IMR-90 (cell line): ENCODE measurements at regions not wholly inside any gene's neighbourhood (a gene's known extent, or its start where the extent isn't known, plus 50 kb on each side); places are given as distances from the start of the nearest gene placed in this dataset.

Experiments used
- ATAC-seq: fragments of 200-7000 bp; cut with Tn5 transposase; 2 replicates; pipeline ENCODE4 v1.9.1; 2020; ENCODE audit warnings: low read depth, mild to moderate bottlenecking, moderate library complexity
- BruUV-seq: library from RNA; stranded (reverse); fragments of 400-500 nt; replicated peaks from 2 replicates; lab custom pipeline; 2021; lab: Mats Ljungman, UMichigan
- CTCF ChIA-PET: fragments of 300-600 bp; formaldehyde crosslinking; extraction: SDS; loops from one replicate; lab custom pipeline; 2021; ENCODE audit warnings: antibody characterized with exemption; lab: Yijun Ruan, JAX
- POLR2A ChIA-PET: fragments of 300-600 bp; sonication (Branson Sonifier 250); formaldehyde crosslinking; loops from one replicate; lab custom pipeline; 2022; ENCODE audit warnings: antibody characterized with exemption; ENCODE audit not compliant: unreplicated experiment; lab: Charles Lee
- DNase-seq: peaks from one replicate; pipeline ENCODE4 v3.0.0; 2013
- H2AFZ ChIP-seq: replicated peaks from 2 replicates; pipeline ENCODE3; 2013; ENCODE audit warnings: low read length, mild to moderate bottlenecking; ENCODE audit not compliant: poor library complexity
- H2AK5ac ChIP-seq: 2 replicates; pipeline ENCODE4 v1.6.1; 2013; ENCODE audit warnings: low read depth, low read length, inconsistent platforms
- H2AK9ac ChIP-seq: replicated peaks from 2 replicates; pipeline ENCODE3; 2013; ENCODE audit warnings: mild to moderate bottlenecking, low read depth, low read length, moderate library complexity; ENCODE audit not compliant: poor library complexity
- H2BK120ac ChIP-seq: 2 replicates; pipeline ENCODE4 v1.6.1; 2013; ENCODE audit warnings: low read depth, low read length, inconsistent platforms
- H2BK15ac ChIP-seq: 3 replicates; pipeline ENCODE4 v1.6.1; 2013; ENCODE audit warnings: low read depth, low read length, inconsistent platforms
- H2BK20ac ChIP-seq: 2 replicates; pipeline ENCODE4 v1.6.1; 2013; ENCODE audit warnings: low read depth, mild to moderate bottlenecking, inconsistent platforms, low read length, moderate library complexity
- H2BK5ac ChIP-seq: 2 replicates; pipeline ENCODE4 v1.6.1; 2013; ENCODE audit warnings: mild to moderate bottlenecking, low read depth, low read length, inconsistent platforms; ENCODE audit not compliant: poor library complexity, severe bottlenecking
- H3K14ac ChIP-seq: replicated peaks from 2 replicates; pipeline ENCODE4 v1.6.1; 2013; ENCODE audit warnings: low read depth, low read length, inconsistent platforms
- H3K18ac ChIP-seq: 2 replicates; pipeline ENCODE4 v1.6.1; 2013; ENCODE audit warnings: low read depth, low read length, control low read depth
- H3K23ac ChIP-seq: 2 replicates; pipeline ENCODE4 v1.6.1; 2013; ENCODE audit warnings: low read depth, low read length, inconsistent platforms
- H3K27ac ChIP-seq: 2 replicates; pipeline ENCODE4 v1.5.1; 2013; ENCODE audit warnings: mild to moderate bottlenecking, control low read depth, low read length; ENCODE audit not compliant: insufficient read depth
- H3K27me3 ChIP-seq: 2 replicates; pipeline ENCODE4 v1.6.1; 2013; ENCODE audit warnings: low read length; ENCODE audit not compliant: control insufficient read depth, insufficient read depth
- H3K36me3 ChIP-seq: 2 replicates; pipeline ENCODE4 v1.6.1; 2013; ENCODE audit warnings: low read length, mixed read lengths; ENCODE audit not compliant: control insufficient read depth, insufficient read depth
- H3K4ac ChIP-seq: 2 replicates; pipeline ENCODE4 v1.6.1; 2013; ENCODE audit warnings: low read depth, low read length, inconsistent platforms
- H3K4me1 ChIP-seq: 2 replicates; pipeline ENCODE4 v1.6.1; 2013; ENCODE audit warnings: low read length, mixed read lengths; ENCODE audit not compliant: control insufficient read depth, insufficient read depth
- H3K4me2 ChIP-seq: 2 replicates; pipeline ENCODE4 v1.6.1; 2013; ENCODE audit warnings: low read depth, mild to moderate bottlenecking, control low read depth, low read length, moderate library complexity
- H3K4me3 ChIP-seq: 2 replicates; pipeline ENCODE4 v1.5.1; 2013; ENCODE audit warnings: low read depth, mild to moderate bottlenecking, control low read depth, low read length, moderate library complexity; ENCODE audit not compliant: insufficient read depth
- H3K56ac ChIP-seq: 2 replicates; pipeline ENCODE4 v1.6.1; 2013; ENCODE audit warnings: low read length, inconsistent platforms; ENCODE audit not compliant: insufficient read depth; ENCODE audit errors: extremely low read depth
- H3K79me1 ChIP-seq, 2 experiments: 2 replicates each; pipeline ENCODE4 v1.6.1; 2013; ENCODE audit warnings: low read length in 2 of 2, inconsistent platforms in 1 of 2, low read depth in 1 of 2
- H3K9ac ChIP-seq: 2 replicates; pipeline ENCODE4 v1.6.1; 2013; ENCODE audit warnings: low read depth, low read length, control low read depth
- H3K9me1 ChIP-seq: 2 replicates; pipeline ENCODE4 v1.6.1; 2013; ENCODE audit warnings: low read length, inconsistent platforms; ENCODE audit not compliant: insufficient read depth
- H3K9me3 ChIP-seq: 2 replicates; pipeline ENCODE4 v1.6.1; 2013; ENCODE audit warnings: low read length; ENCODE audit not compliant: control insufficient read depth, insufficient read depth
- H4K20me1 ChIP-seq: 2 replicates; pipeline ENCODE4 v1.6.1; 2013; ENCODE audit warnings: low read length, inconsistent platforms; ENCODE audit not compliant: insufficient read depth
- H4K5ac ChIP-seq: 2 replicates; pipeline ENCODE4 v1.6.1; 2013; ENCODE audit warnings: mild to moderate bottlenecking, low read depth, low read length, control low read depth
- H4K8ac ChIP-seq, 2 experiments: 2 replicates each; pipeline ENCODE4 v1.6.1; 2013; ENCODE audit warnings: low read depth in 2 of 2, low read length in 2 of 2, control low read depth in 1 of 2, inconsistent platforms in 1 of 2
- H4K91ac ChIP-seq: 2 replicates; pipeline ENCODE4 v1.6.1; 2013; ENCODE audit warnings: low read depth, low read length, inconsistent platforms; ENCODE audit not compliant: insufficient read depth
- BHLHE40 ChIP-seq: fragments of 150-350 bp; IDR thresholded peaks from 2 replicates; pipeline ENCODE4 v1.6.1; 2016; ENCODE audit warnings: mild to moderate bottlenecking, low read depth, low read length
- CEBPB ChIP-seq: IDR thresholded peaks from 2 replicates; pipeline ENCODE4 v1.6.1; 2012; ENCODE audit warnings: low read depth, low read length, improper control_type of control experiment
- CHD1 ChIP-seq: IDR thresholded peaks from 2 replicates; pipeline ENCODE4 v1.6.1; 2012; ENCODE audit warnings: low read depth, low read length, improper control_type of control experiment
- FOS ChIP-seq: fragments of 150-350 bp; IDR thresholded peaks from 2 replicates; pipeline ENCODE4 v1.6.1; 2016; ENCODE audit warnings: low read depth, low read length
- MAFK ChIP-seq: IDR thresholded peaks from 2 replicates; pipeline ENCODE4 v1.6.1; 2012; ENCODE audit warnings: low read depth, low read length, improper control_type of control experiment
- MAZ ChIP-seq: IDR thresholded peaks from 2 replicates; pipeline ENCODE4 v1.6.1; 2012; ENCODE audit warnings: low read depth, mild to moderate bottlenecking, low read length, improper control_type of control experiment, moderate library complexity, borderline replicate concordance
- MXI1 ChIP-seq: IDR thresholded peaks from 2 replicates; pipeline ENCODE4 v1.6.1; 2012; ENCODE audit warnings: low read depth, mild to moderate bottlenecking, low read length, moderate library complexity, borderline replicate concordance
- NFE2L2 ChIP-seq: fragments of 150-350 bp; IDR thresholded peaks from 2 replicates; pipeline ENCODE4 v1.6.1; 2016; ENCODE audit warnings: low read depth, mild to moderate bottlenecking, low read length
- RCOR1 ChIP-seq: IDR thresholded peaks from 2 replicates; pipeline ENCODE4 v1.6.1; 2012; ENCODE audit warnings: mild to moderate bottlenecking, low read length, improper control_type of control experiment; ENCODE audit not compliant: insufficient replicate concordance
- WGBS, 2 experiments: methylation state at CpG; one replicate each; pipeline versions ENCODE4 v1.1.5 to v1.1.7; 2013; ENCODE audit warnings: missing lambda C conversion rate in 2 of 2; ENCODE audit not compliant: insufficient read length in 1 of 2; ENCODE audit errors: extremely low coverage in 2 of 2; 5-methylcytosine and 5-hydroxymethylcytosine counted together
- dilution Hi-C: fragments of 300-500 bp; cut with HindIII; formaldehyde crosslinking; loops from one replicate; pipeline ENCODE4 v1.14.3; 2018; ENCODE audit warnings: low sequenced_read_pairs; ENCODE audit not compliant: unreplicated experiment
- in situ Hi-C: fragments of 300-500 bp; cut with MboI; formaldehyde crosslinking; loops from 3 replicates; pipeline ENCODE4 v1.14.3; 2019; ENCODE audit warnings: low sequenced_read_pairs, inconsistent platforms, mixed read lengths
- intact Hi-C: fragments of 100-400 bp; cut with micrococcal nuclease; formaldehyde crosslinking; loops from 2 replicates; pipeline ENCODE4 v1.10.0; 2022
- TF ChIP-seq, protein P1 (sequence below): fragments of 150-350 bp; IDR thresholded peaks from 2 replicates; pipeline ENCODE4 v1.6.1; 2016; ENCODE audit warnings: low read depth, mild to moderate bottlenecking, low read length, moderate library complexity, borderline replicate concordance
- TF ChIP-seq, protein P2 (sequence below): conservative IDR thresholded peaks from 2 replicates; pipeline ENCODE4 v1.5.1; 2012; ENCODE audit warnings: mild to moderate bottlenecking, low read depth, low read length, improper control_type of control experiment

DNA sequence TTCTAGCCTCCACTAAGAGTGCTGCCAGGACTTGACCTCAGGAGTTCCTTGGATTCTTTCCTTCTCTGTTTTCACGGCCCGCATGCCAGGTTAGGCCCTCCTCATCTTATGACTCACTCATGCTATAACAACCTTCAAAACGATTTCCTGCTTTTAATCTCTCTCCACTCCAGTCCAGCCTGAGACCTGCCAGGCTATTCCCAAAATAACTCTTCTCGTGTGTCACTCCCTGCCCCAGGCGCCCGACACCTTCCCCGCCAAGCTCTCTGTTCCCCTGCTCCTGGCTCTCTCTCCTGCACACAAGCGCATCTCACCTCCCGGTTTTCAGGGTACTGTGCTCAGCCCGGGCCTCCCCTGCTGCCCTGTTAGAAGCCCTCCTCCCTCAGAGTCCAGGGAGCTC is 64.1 kb upstream of the RPS6KA2 start:
- no peak overlapping the region for H3K14ac ChIP-seq
- H3K9ac ChIP-seq: no peak overlapping the region
- intact Hi-C loops: no loop called here
- H4K91ac ChIP-seq: no peak overlapping the region
- H4K5ac ChIP-seq: no peak overlapping the region
- no peaks in the 10 kb centered on the region for H3K9me1 ChIP-seq
- POLR2A ChIA-PET: no interaction called here
- TF ChIP-seq NFE2L2 (no peak), RCOR1 (no peak), CHD1 (no peak), MXI1 (no peak), FOS (no peak), BHLHE40 (no peak), CEBPB (no peak), MAZ (no peak), MAFK (no peak)
- TF ChIP-seq, protein P1, sequence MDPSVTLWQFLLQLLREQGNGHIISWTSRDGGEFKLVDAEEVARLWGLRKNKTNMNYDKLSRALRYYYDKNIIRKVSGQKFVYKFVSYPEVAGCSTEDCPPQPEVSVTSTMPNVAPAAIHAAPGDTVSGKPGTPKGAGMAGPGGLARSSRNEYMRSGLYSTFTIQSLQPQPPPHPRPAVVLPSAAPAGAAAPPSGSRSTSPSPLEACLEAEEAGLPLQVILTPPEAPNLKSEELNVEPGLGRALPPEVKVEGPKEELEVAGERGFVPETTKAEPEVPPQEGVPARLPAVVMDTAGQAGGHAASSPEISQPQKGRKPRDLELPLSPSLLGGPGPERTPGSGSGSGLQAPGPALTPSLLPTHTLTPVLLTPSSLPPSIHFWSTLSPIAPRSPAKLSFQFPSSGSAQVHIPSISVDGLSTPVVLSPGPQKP: no peak
- TF ChIP-seq, protein P2, sequence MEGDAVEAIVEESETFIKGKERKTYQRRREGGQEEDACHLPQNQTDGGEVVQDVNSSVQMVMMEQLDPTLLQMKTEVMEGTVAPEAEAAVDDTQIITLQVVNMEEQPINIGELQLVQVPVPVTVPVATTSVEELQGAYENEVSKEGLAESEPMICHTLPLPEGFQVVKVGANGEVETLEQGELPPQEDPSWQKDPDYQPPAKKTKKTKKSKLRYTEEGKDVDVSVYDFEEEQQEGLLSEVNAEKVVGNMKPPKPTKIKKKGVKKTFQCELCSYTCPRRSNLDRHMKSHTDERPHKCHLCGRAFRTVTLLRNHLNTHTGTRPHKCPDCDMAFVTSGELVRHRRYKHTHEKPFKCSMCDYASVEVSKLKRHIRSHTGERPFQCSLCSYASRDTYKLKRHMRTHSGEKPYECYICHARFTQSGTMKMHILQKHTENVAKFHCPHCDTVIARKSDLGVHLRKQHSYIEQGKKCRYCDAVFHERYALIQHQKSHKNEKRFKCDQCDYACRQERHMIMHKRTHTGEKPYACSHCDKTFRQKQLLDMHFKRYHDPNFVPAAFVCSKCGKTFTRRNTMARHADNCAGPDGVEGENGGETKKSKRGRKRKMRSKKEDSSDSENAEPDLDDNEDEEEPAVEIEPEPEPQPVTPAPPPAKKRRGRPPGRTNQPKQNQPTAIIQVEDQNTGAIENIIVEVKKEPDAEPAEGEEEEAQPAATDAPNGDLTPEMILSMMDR: no peak
- no peaks in the 10 kb centered on the region for H3K36me3 ChIP-seq
- no peak overlapping the region for H2AK9ac ChIP-seq
- no peak overlapping the region for H2BK20ac ChIP-seq
- CTCF ChIA-PET: no interaction called here
- H3K9me3 ChIP-seq: no peaks in the 10 kb centered on the region
- no peak overlapping the region for H2BK120ac ChIP-seq
- DNase-seq (peak; percentile 54), ATAC-seq (peak; percentile 62)
- H3K27ac ChIP-seq: no peak overlapping the region
- H3K18ac ChIP-seq: no peak overlapping the region
- H3K23ac ChIP-seq: no peak overlapping the region
- H2BK5ac ChIP-seq: no peak overlapping the region
- H3K4me3 ChIP-seq: no peak overlapping the region
- H4K8ac ChIP-seq: no peak overlapping the region
- WGBS, 2 experiments: 41% methylated on average over 7 of the region's 10 CpGs; no CpG with 5 or more reads in 1 of the 2 experiments
- peaks cover 6% of the 10 kb centered on the region; the same call in 1 of the 2 replicates for H3K4me1 ChIP-seq
- H2BK15ac ChIP-seq: no peak overlapping the region
- no peak overlapping the region for H2AK5ac ChIP-seq
- H3K27me3 ChIP-seq: peaks cover 19% of the 10 kb centered on the region; the same call in 1 of the 2 replicates
- H4K20me1 ChIP-seq: no peaks in the 10 kb centered on the region
- BruUV-seq: no TSS peak
- no peak overlapping the region for H3K4ac ChIP-seq
- H3K56ac ChIP-seq: no peak overlapping the region
- no peak overlapping the region for H3K4me2 ChIP-seq
- dilution Hi-C loops: no loop called here
- H2AFZ ChIP-seq: peak overlapping the region; percentile 29
- H3K79me1 ChIP-seq: no peaks in the 10 kb centered on the region
- in situ Hi-C loops: no loop called here
